ENCODE measurements at regions not wholly inside any gene's neighbourhood (a gene's known extent, or its start where the extent isn't known, plus 50 kb on each side); places are given as distances from the start of the nearest gene placed in this dataset.

DNA sequence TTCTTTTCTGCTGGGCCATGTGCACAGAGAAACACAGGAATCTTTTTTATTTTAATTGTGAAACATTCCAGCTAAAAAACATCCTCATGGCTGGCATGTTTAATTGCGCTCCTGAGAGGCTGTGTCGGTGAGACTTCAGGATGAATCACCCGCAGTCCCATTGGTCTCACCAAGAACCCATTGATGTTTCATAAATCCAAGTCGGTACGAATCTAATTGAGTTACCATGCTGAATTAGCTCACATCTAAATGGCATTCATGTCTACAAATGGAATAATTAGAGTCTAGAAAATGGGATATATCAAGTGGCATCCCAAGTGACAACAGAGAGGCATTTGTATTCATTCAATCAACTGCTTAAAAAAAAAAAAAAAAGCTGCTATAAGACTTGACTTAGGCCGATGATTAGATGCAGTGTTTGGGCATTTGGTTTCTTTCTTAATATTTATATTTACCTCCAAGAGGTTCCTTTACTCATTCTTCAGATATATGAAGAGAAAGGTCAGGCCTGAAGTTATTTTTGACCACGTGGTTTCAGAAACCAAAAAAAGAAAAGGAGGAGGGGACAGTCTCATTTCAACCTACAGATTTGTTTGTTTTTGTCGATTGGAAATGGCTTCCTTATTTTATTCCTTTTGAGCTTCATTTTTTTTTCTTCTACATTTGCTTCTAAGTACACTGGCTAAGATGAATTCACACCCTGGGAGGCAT, 79.1 kb upstream of the FOXB1 start:
- TF ChIP-seq EZH2phosphoT487 (IDR thresholded peaks at IDR 0.05; ENCODE audit: borderline replicate concordance, low read length), result no peak
- TF ChIP-seq, protein P1, sequence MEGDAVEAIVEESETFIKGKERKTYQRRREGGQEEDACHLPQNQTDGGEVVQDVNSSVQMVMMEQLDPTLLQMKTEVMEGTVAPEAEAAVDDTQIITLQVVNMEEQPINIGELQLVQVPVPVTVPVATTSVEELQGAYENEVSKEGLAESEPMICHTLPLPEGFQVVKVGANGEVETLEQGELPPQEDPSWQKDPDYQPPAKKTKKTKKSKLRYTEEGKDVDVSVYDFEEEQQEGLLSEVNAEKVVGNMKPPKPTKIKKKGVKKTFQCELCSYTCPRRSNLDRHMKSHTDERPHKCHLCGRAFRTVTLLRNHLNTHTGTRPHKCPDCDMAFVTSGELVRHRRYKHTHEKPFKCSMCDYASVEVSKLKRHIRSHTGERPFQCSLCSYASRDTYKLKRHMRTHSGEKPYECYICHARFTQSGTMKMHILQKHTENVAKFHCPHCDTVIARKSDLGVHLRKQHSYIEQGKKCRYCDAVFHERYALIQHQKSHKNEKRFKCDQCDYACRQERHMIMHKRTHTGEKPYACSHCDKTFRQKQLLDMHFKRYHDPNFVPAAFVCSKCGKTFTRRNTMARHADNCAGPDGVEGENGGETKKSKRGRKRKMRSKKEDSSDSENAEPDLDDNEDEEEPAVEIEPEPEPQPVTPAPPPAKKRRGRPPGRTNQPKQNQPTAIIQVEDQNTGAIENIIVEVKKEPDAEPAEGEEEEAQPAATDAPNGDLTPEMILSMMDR (IDR thresholded peaks at IDR 0.05; ENCODE audit: low read depth, low read length, poor library complexity, severe bottlenecking), result no peak
- Histone ChIP-seq H4K20me1 (ENCODE audit: control insufficient read depth, insufficient read depth, low read depth, low read length) (no peaks in the 10 kb centered on the region), H3F3A (ENCODE audit: control insufficient read depth, insufficient read depth) (no peaks in the 10 kb centered on the region), H3K27ac (ENCODE audit: low read depth, low read length) (no peak overlapping the region), H3K4me2 (ENCODE audit: low read length) (no peak overlapping the region), H3K79me2 (ENCODE audit: control insufficient read depth, low read length) (no peaks in the 10 kb centered on the region), H3K9me3 (ENCODE audit: control insufficient read depth, insufficient read depth, low read length) (no peaks in the 10 kb centered on the region), H3K27me3 (ENCODE audit: control insufficient read depth, low read length) (peaks cover 6% of the 10 kb centered on the region; the same call in 1 of the 2 replicates), H3K36me3 (ENCODE audit: control insufficient read depth, low read length) (no peaks in the 10 kb centered on the region), H3K9me2 (replicated peaks; ENCODE audit: control insufficient read depth, low read length) (no peaks in the 10 kb centered on the region), H3K4me3 (ENCODE audit: low read length) (no peak overlapping the region), H3K4me1 (ENCODE audit: control insufficient read depth, low read length) (no peaks in the 10 kb centered on the region)

DNA sequence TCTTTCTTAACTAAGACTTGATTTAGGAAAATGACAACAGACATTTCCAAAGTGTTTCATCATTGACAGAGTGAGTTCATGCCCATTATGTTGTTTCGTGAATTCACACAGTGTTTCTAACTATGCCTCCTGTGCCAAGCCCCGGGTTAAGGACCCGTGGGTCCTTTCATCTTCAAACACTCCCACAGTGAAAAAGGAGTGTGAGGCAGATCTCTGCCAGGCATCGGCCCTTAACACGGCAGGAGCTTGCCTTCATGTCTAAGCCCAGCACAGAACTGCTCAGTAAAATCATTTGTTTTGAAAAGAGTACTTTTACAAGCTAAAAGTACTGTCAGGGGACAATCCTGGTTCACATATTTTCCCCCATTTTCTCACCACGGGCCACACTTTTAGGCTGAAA, 80.0 kb upstream of the FOXB1 start:
- no peaks in the 10 kb centered on the region for H3K9me2 ChIP-seq (replicated peaks; ENCODE audit: control insufficient read depth, low read length)
- H3K4me3 ChIP-seq (ENCODE audit: low read length), result no peak overlapping the region
- H4K20me1 ChIP-seq (ENCODE audit: control insufficient read depth, insufficient read depth, low read depth, low read length), result no peaks in the 10 kb centered on the region
- H3K27ac ChIP-seq (ENCODE audit: low read depth, low read length), result no peak overlapping the region
- no peak overlapping the region for H3K4me2 ChIP-seq (ENCODE audit: low read length)
- no peaks in the 10 kb centered on the region for H3K36me3 ChIP-seq (ENCODE audit: control insufficient read depth, low read length)
- no peaks in the 10 kb centered on the region for H3K4me1 ChIP-seq (ENCODE audit: control insufficient read depth, low read length)
- H3K9me3 ChIP-seq (ENCODE audit: control insufficient read depth, insufficient read depth, low read length), result no peaks in the 10 kb centered on the region
- TF ChIP-seq, protein P1 (IDR thresholded peaks at IDR 0.05; ENCODE audit: low read depth, low read length, poor library complexity, severe bottlenecking), result no peak
- no peak for TF ChIP-seq EZH2phosphoT487 (IDR thresholded peaks at IDR 0.05; ENCODE audit: borderline replicate concordance, low read length)
- no peaks in the 10 kb centered on the region for H3F3A ChIP-seq (ENCODE audit: control insufficient read depth, insufficient read depth)
- H3K27me3 ChIP-seq (ENCODE audit: control insufficient read depth, low read length), result peaks cover 12% of the 10 kb centered on the region; the same call in 1 of the 2 replicates
- no peaks in the 10 kb centered on the region for H3K79me2 ChIP-seq (ENCODE audit: control insufficient read depth, low read length)

DNA sequence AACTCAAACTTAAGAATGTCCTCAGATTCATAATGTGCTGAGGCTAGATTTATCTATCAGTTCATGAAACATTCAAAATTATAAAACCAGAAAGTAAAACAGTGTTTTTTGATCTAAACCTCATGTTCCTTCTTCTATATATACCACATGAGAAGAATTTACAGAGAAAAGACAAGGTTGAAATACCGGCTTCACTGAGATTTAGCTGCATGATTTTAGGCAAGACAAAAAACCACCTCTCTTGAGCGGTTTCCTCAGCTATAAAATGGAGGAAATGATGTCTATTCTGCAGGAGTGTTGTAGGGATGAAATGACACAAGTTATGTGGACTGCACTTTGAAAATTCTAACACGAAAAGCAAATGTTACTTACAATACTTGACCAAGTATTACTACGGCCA, 80.6 kb upstream of the FOXB1 start:
- Histone ChIP-seq H3K4me3 (ENCODE audit: low read length) (no peak overlapping the region), H3K36me3 (ENCODE audit: control insufficient read depth, low read length) (no peaks in the 10 kb centered on the region), H3K9me3 (ENCODE audit: control insufficient read depth, insufficient read depth, low read length) (no peaks in the 10 kb centered on the region), H3K79me2 (ENCODE audit: control insufficient read depth, low read length) (no peaks in the 10 kb centered on the region), H3K27me3 (ENCODE audit: control insufficient read depth, low read length) (peaks cover 13% of the 10 kb centered on the region), H3K4me1 (ENCODE audit: control insufficient read depth, low read length) (no peaks in the 10 kb centered on the region), H4K20me1 (ENCODE audit: control insufficient read depth, insufficient read depth, low read depth, low read length) (no peaks in the 10 kb centered on the region), H3F3A (ENCODE audit: control insufficient read depth, insufficient read depth) (no peaks in the 10 kb centered on the region), H3K4me2 (ENCODE audit: low read length) (no peak overlapping the region), H3K9me2 (replicated peaks; ENCODE audit: control insufficient read depth, low read length) (no peaks in the 10 kb centered on the region), H3K27ac (ENCODE audit: low read depth, low read length) (no peak overlapping the region)
- TF ChIP-seq, protein P1 (IDR thresholded peaks at IDR 0.05; ENCODE audit: low read depth, low read length, poor library complexity, severe bottlenecking), result no peak
- TF ChIP-seq EZH2phosphoT487 (IDR thresholded peaks at IDR 0.05; ENCODE audit: borderline replicate concordance, low read length), result no peak

All from DOHH2 (cell line).